SK-N-SH (cell line): ENCODE measurements at regions not wholly inside any gene's neighbourhood (a gene's known extent, or its start where the extent isn't known, plus 50 kb on each side); places are given as distances from the start of the nearest gene placed in this dataset.

Experiments used
- CTCF ChIA-PET: fragments of 300-600, 350-600 bp; formaldehyde crosslinking; extraction: SDS; loops from one replicate; lab custom pipeline; 2021; lab: Yijun Ruan, JAX
- POLR2A ChIA-PET: fragments of 350-600 bp; sonication (Branson Sonifier 250); formaldehyde crosslinking; extraction: SDS; loops from one replicate; lab custom pipeline; 2020; ENCODE audit warnings: antibody characterized with exemption, inconsistent platforms; lab: Yijun Ruan, JAX
- DNase-seq: peaks from one replicate; pipeline ENCODE4 v3.0.0; 2012
- H2AFZ ChIP-seq: fragments of 200-600 bp; sonication (generic); 2 replicates; pipeline ENCODE4 v1.8.1; 2016; ENCODE audit warnings: antibody characterized with exemption, mild to moderate bottlenecking, low read depth
- H3F3A ChIP-seq: fragments of 200-600 bp; sonication (generic); replicated peaks from 2 replicates; pipeline ENCODE3; 2016; ENCODE audit warnings: antibody characterized with exemption, mild to moderate bottlenecking; ENCODE audit not compliant: insufficient read depth
- H3K27ac ChIP-seq, 2 experiments: fragments of 200-500 bp in 1 of 2; fragments of 200-600 bp in 1 of 2; sonication (Bioruptor generic) in 1 of 2; sonication (generic), shearing (Covaris generic) in 1 of 2; 2 replicates each; pipeline versions ENCODE4 v1.5.1 to v1.6.1; 2014 to 2016; ENCODE audit warnings: low read depth in 2 of 2, inconsistent platforms in 1 of 2, low read length in 1 of 2, mild to moderate bottlenecking in 1 of 2, mixed read lengths in 1 of 2
- H3K27me3 ChIP-seq: fragments of 200-600 bp; sonication (generic), shearing (Covaris generic); 2 replicates; pipeline ENCODE4 v1.6.1; 2016; ENCODE audit warnings: mixed run types; ENCODE audit not compliant: insufficient read depth
- H3K36me3 ChIP-seq, 2 experiments: fragments of 200-500 bp in 1 of 2; fragments of 200-600 bp in 1 of 2; sonication (Bioruptor generic) in 1 of 2; sonication (generic) in 1 of 2; replicated peaks in 1 of 2; 2 replicates each; pipeline versions ENCODE3 to v1.5.1; 2014 to 2016; ENCODE audit warnings: low read length in 1 of 2, mild to moderate bottlenecking in 1 of 2; ENCODE audit not compliant: insufficient read depth in 2 of 2, control insufficient read depth in 1 of 2
- H3K4me1 ChIP-seq, 2 experiments: fragments of 200-500 bp in 1 of 2; fragments of 200-600 bp in 1 of 2; sonication (Bioruptor generic) in 1 of 2; sonication (generic), shearing (Covaris generic) in 1 of 2; 2 replicates each; pipeline versions ENCODE4 v1.5.1 to v1.6.1; 2014 to 2016; ENCODE audit warnings: low read depth in 1 of 2, low read length in 1 of 2, mixed run types in 1 of 2; ENCODE audit not compliant: insufficient read depth in 2 of 2, control insufficient read depth in 1 of 2
- H3K4me2 ChIP-seq: fragments of 200-600 bp; sonication (generic), shearing (Covaris generic); 2 replicates; pipeline ENCODE4 v1.6.1; 2017; ENCODE audit warnings: mixed run types
- H3K4me3 ChIP-seq, 2 experiments: fragments of 200-500 bp in 1 of 2; fragments of 200-600 bp in 1 of 2; sonication (Bioruptor generic) in 1 of 2; sonication (generic), shearing (Covaris generic) in 1 of 2; 2 replicates each; pipeline versions ENCODE4 v1.5.1 to v1.8.1; 2014 to 2016; ENCODE audit warnings: low read depth in 2 of 2, inconsistent platforms in 1 of 2, low read length in 1 of 2, mild to moderate bottlenecking in 1 of 2, mixed read lengths in 1 of 2, moderate library complexity in 1 of 2
- H3K79me2 ChIP-seq: fragments of 200-600 bp; sonication (generic); 2 replicates; pipeline ENCODE4 v1.8.1; 2017; ENCODE audit warnings: mild to moderate bottlenecking; ENCODE audit not compliant: insufficient read depth
- H3K9ac ChIP-seq: fragments of 200-600 bp; sonication (generic); 2 replicates; pipeline ENCODE4 v1.6.1; 2017; ENCODE audit warnings: mixed run types
- H3K9me2 ChIP-seq: fragments of 200-600 bp; sonication (generic); 2 replicates; pipeline ENCODE4 v1.6.1; 2017; ENCODE audit warnings: mixed run types
- H3K9me3 ChIP-seq: fragments of 200-600 bp; sonication (generic); 2 replicates; pipeline ENCODE4 v1.6.1; 2017; ENCODE audit warnings: mixed run types, mild to moderate bottlenecking, moderate library complexity
- H4K20me1 ChIP-seq: fragments of 200-600 bp; sonication (generic); 2 replicates; pipeline ENCODE4 v1.6.1; 2017; ENCODE audit warnings: mild to moderate bottlenecking, mixed run types; ENCODE audit not compliant: insufficient read depth
- EP300 ChIP-seq, 2 experiments: IDR thresholded peaks; 2 replicates each; pipeline versions ENCODE4 v1.4.0 to v1.6.1; 2012; ENCODE audit warnings: borderline replicate concordance in 1 of 2, low read depth in 1 of 2, low read length in 1 of 2
- FOXJ3 ChIP-seq: sonication (generic); formaldehyde crosslinking; IDR thresholded peaks from 2 replicates; pipeline ENCODE4 v1.5.1; 2020; ENCODE audit warnings: mild to moderate bottlenecking, missing genetic modification reagents
- FOXM1 ChIP-seq: IDR thresholded peaks from 2 replicates; pipeline ENCODE4 v1.4.0; 2012; ENCODE audit warnings: low read depth, mild to moderate bottlenecking
- GABPA ChIP-seq: IDR thresholded peaks from 2 replicates; pipeline ENCODE4 v1.4.0; 2012; ENCODE audit warnings: low read depth, mild to moderate bottlenecking
- JUND ChIP-seq: IDR thresholded peaks from 2 replicates; pipeline ENCODE4 v1.4.0; 2012
- MEF2A ChIP-seq: IDR thresholded peaks from 2 replicates; pipeline ENCODE4 v1.4.0; 2012; ENCODE audit warnings: low read depth, borderline replicate concordance
- MXI1 ChIP-seq: IDR thresholded peaks from 2 replicates; pipeline ENCODE4 v1.6.1; 2012; ENCODE audit warnings: mild to moderate bottlenecking, low read depth, low read length, improper control_type of control experiment
- NFIC ChIP-seq: IDR thresholded peaks from 2 replicates; pipeline ENCODE4 v1.4.0; 2012; ENCODE audit warnings: borderline replicate concordance
- PBX3 ChIP-seq: IDR thresholded peaks from 2 replicates; pipeline ENCODE4; 2012
- RXRA ChIP-seq: IDR thresholded peaks from 2 replicates; pipeline ENCODE4 v1.4.0; 2012; ENCODE audit warnings: low read depth, mild to moderate bottlenecking, borderline replicate concordance
- SIN3A ChIP-seq: IDR thresholded peaks from 2 replicates; pipeline ENCODE4 v1.6.1; 2012; ENCODE audit warnings: low read depth, mild to moderate bottlenecking, low read length, moderate library complexity, borderline replicate concordance
- SMC3 ChIP-seq: IDR thresholded peaks from 2 replicates; pipeline ENCODE4 v1.6.1; 2012; ENCODE audit warnings: low read depth, low read length, improper control_type of control experiment
- TAF1 ChIP-seq: IDR thresholded peaks from 2 replicates; pipeline ENCODE4 v1.6.1; 2012; ENCODE audit warnings: low read depth, mild to moderate bottlenecking, low read length, moderate library complexity, borderline replicate concordance
- TCF12 ChIP-seq: IDR thresholded peaks from 2 replicates; pipeline ENCODE4 v1.4.0; 2012
- TEAD4 ChIP-seq: IDR thresholded peaks from 2 replicates; pipeline ENCODE4 v1.4.0; 2012; ENCODE audit warnings: mild to moderate bottlenecking, borderline replicate concordance; ENCODE audit not compliant: insufficient read depth
- USF2 ChIP-seq: fragments of 150-350 bp; IDR thresholded peaks from 2 replicates; pipeline ENCODE4 v1.6.1; 2017; ENCODE audit warnings: antibody characterized with exemption, low read length, low read depth, borderline replicate concordance
- YY1 ChIP-seq: IDR thresholded peaks from 2 replicates; pipeline ENCODE4 v1.4.0; 2012; ENCODE audit warnings: low read depth, mild to moderate bottlenecking
- WGBS: methylation state at CpG from one replicate; pipeline ENCODE4 v1.1.6; 2017; ENCODE audit warnings: low lambda C conversion rate; 5-methylcytosine and 5-hydroxymethylcytosine counted together

- TF ChIP-seq TCF12 (no peak), YY1 (no peak), MEF2A (no peak), PBX3 (no peak), TAF1 (no peak), RXRA (no peak), TEAD4 (no peak), USF2 (no peak), NFIC (no peak), GABPA (no peak), SMC3 (no peak), JUND (no peak), SIN3A (no peak), EP300 (IDR thresholded peaks at IDR 0.05; ENCODE audit: borderline replicate concordance in 1 of 2, low read depth in 1 of 2, low read length in 1 of 2) (no peak), FOXM1 (no peak), FOXJ3 (CRISPR knock-in tag) (no peak), MXI1 (no peak)
- WGBS: 98% methylated on average over 13 of the region's 14 CpGs
- Histone ChIP-seq H3K79me2 (peaks cover 27% of the 10 kb centered on the region; the same call in 1 of the 2 replicates), H3K27me3 (no peaks in the 10 kb centered on the region), H4K20me1 (peaks cover 20% of the 10 kb centered on the region), H3K4me2 (no peak overlapping the region), H3K36me3 (peaks cover 0 to 12% of the 10 kb centered on the region in 2 experiments), H2AFZ (no peak overlapping the region), H3K4me1 (peaks cover 4 to 50% of the 10 kb centered on the region in 2 experiments; a peak in 3 of 4 replicates), H3K9me3 (no peaks in the 10 kb centered on the region), H3K9ac (no peak overlapping the region), H3K27ac (peak overlapping the region in 1 of 2 experiments; percentile 67; a peak in 2 of 4 replicates), H3K9me2 (no peaks in the 10 kb centered on the region), H3F3A (peaks cover 4% of the 10 kb centered on the region), H3K4me3 (no peak overlapping the region)
- ChIA-PET CTCF (interaction anchor here (0.6 to 2.5 kb wide), 5 partner anchors 12 to 233 kb away, joined by 3 to 9 read pairs (median 3); no protein-coding TSS in a partner anchor), POLR2A (no interaction called here)
- DNase-seq: no peak
These were observed 110.9 kb downstream of the GLI2 start for GRCh38 chr2:120846406-120847095.
